ENCODE measurements at regions not wholly inside any gene's neighbourhood (a gene's known extent, or its start where the extent isn't known, plus 50 kb on each side); places are given as distances from the start of the nearest gene placed in this dataset.

DNA sequence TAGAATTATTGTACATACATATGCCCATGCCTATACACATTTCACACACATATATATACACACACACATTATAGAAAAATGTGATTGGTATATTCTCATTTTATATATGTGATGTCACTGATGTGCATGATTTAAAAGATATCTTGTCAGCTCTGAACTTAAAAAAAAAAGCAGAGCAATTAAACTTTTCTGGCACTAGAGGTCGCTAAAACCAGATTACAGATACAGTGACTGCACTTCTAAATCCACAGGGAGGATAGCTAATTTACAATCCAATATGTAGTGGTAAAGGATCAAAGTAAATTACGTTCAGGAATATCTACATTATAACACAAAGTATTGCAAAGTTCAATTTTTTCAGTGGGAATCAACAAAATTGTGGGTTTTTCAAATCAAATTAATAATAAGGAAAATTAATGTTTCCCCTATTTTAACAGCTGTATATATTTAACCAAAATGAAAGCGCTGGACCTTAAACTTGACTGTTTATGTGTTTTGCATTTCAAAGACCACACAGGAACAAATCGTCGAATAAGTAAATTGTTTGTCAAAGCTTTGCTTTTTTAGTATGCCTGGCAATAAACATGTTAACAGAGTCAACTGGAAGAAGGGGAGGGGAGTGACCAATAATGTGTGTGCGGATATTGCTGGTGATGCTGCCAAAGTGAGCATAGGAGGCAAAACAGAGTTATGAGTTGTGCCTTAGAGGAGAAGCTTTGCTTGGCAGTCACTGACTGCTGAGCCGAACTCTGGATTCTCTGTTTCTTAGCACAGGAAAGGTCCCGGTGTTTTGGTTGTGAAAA is 1201.4 kb upstream of the C9orf72 start:
- Histone ChIP-seq H3K27me3 (ENCODE audit: control insufficient read depth in 2 of 2, insufficient read depth in 2 of 2, low read length in 2 of 2) (no peaks in the 10 kb centered on the region), H3K9me3 (ENCODE audit: control insufficient read depth in 2 of 3, low read length in 3 of 3) (no peaks in the 10 kb centered on the region), H3K4me3 (ENCODE audit: low read length) (no peak overlapping the region), H3K36me3 (ENCODE audit: control insufficient read depth in 2 of 3, insufficient read depth in 3 of 3, low read length in 3 of 3) (no peaks in the 10 kb centered on the region), H3K4me1 (ENCODE audit: control insufficient read depth in 2 of 2, insufficient read depth in 2 of 2, low read length in 2 of 2) (no peaks in the 10 kb centered on the region), H3K27ac (ENCODE audit: low read depth, low read length) (no peak overlapping the region)
- no peak for DNase-seq
- Mint-ChIP-seq H3K27me3 (no peaks in the 10 kb centered on the region), H3K4me1 (no peaks in the 10 kb centered on the region), H3K9me3 (peaks cover 0 to 9% (median 0%) of the 10 kb centered on the region in 11 donors), H3K27ac (no peak overlapping the region), H3K4me3 (no peak overlapping the region), H3K36me3 (no peaks in the 10 kb centered on the region)
- no peak for ATAC-seq
- CTCF ChIA-PET, result no interaction called here
- POLR2A ChIA-PET, result interaction anchor here (0.6 kb wide), 1 partner anchor 11 kb away, joined by 3 read pairs; no protein-coding TSS in a partner anchor
- intact Hi-C loops (cut with micrococcal nuclease), result no loop called here

DNA sequence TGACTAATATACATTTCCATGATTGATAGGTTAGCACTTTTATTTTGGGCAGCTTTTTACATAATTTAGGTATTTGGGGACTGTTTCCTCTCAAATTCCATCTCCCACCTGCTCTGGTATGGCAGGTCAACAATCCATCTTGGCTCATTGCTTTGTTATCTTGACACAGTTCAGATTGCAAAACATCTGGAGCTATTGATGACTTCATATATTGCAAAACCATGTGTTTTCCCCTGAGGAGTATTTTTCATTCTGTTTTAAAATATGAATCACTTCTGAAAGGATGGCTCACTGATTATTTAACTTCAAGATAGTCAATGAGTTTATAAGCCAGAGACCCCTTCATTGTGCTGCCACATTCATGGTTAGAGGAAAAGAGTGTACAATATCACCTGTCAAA is 1206.0 kb upstream of the C9orf72 start:
- no peaks in the 10 kb centered on the region for H3K36me3 Mint-ChIP-seq
- ChIA-PET CTCF (no interaction called here), POLR2A (no interaction called here)

DNA sequence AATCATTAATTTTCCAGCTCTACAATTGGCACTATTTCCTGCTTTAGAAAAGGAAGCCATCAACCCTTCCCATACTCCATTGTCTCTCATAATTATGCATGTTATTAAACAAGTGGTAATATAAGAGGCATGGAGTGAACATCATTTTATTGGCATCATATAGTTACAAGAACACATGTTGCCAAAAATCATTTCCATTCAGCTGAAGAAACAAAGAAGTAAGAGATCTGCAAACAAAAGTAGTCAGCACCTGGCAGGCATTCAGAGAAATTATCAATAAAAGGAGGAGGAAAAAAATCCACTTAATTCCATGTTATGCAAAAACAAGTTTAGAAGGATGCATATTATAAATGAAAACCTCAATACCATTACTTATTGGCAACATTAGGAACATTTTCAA is 1208.2 kb upstream of the C9orf72 start:
- Histone ChIP-seq H3K4me3 (ENCODE audit: low read length) (no peak overlapping the region), H3K4me1 (ENCODE audit: control insufficient read depth in 2 of 2, insufficient read depth in 2 of 2, low read length in 2 of 2) (no peaks in the 10 kb centered on the region), H3K27me3 (ENCODE audit: control insufficient read depth in 2 of 2, insufficient read depth in 2 of 2, low read length in 2 of 2) (no peaks in the 10 kb centered on the region), H3K36me3 (ENCODE audit: control insufficient read depth in 2 of 3, insufficient read depth in 3 of 3, low read length in 3 of 3) (no peaks in the 10 kb centered on the region), H3K9me3 (ENCODE audit: control insufficient read depth in 2 of 3, low read length in 3 of 3) (no peaks in the 10 kb centered on the region), H3K27ac (ENCODE audit: low read depth, low read length) (no peak overlapping the region)
- intact Hi-C loops (cut with micrococcal nuclease), result no loop called here
- H3K27me3 Mint-ChIP-seq, result no peaks in the 10 kb centered on the region
- peaks cover 0 to 6% (median 0%) of the 10 kb centered on the region in 11 donors for H3K9me3 Mint-ChIP-seq
- H3K36me3 Mint-ChIP-seq, result no peaks in the 10 kb centered on the region
- H3K27ac Mint-ChIP-seq, result no peak overlapping the region
- ChIA-PET POLR2A (no interaction called here), CTCF (no interaction called here)
- ATAC-seq, result no peak
- no peaks in the 10 kb centered on the region for H3K4me1 Mint-ChIP-seq
- DNase-seq, result no peak
- H3K4me3 Mint-ChIP-seq, result no peak overlapping the region

More for the DNA sequence above, 1206.0 kb upstream of the C9orf72 start:
- DNase-seq (no peak), ATAC-seq (no peak)
- Mint-ChIP-seq H3K27me3 (no peaks in the 10 kb centered on the region), H3K9me3 (peaks cover 0 to 6% (median 0%) of the 10 kb centered on the region in 11 donors), H3K4me1 (no peaks in the 10 kb centered on the region), H3K27ac (no peak overlapping the region), H3K4me3 (no peak overlapping the region)
- H3K27me3 ChIP-seq (ENCODE audit: control insufficient read depth in 2 of 2, insufficient read depth in 2 of 2, low read length in 2 of 2), result no peaks in the 10 kb centered on the region
- no peak overlapping the region for H3K4me3 ChIP-seq (ENCODE audit: low read length)
- no peaks in the 10 kb centered on the region for H3K4me1 ChIP-seq (ENCODE audit: control insufficient read depth in 2 of 2, insufficient read depth in 2 of 2, low read length in 2 of 2)
- intact Hi-C loops (cut with micrococcal nuclease), result no loop called here
- H3K27ac ChIP-seq (ENCODE audit: low read depth, low read length), result no peak overlapping the region
- H3K9me3 ChIP-seq (ENCODE audit: control insufficient read depth in 2 of 3, low read length in 3 of 3), result no peaks in the 10 kb centered on the region
- no peaks in the 10 kb centered on the region for H3K36me3 ChIP-seq (ENCODE audit: control insufficient read depth in 2 of 3, insufficient read depth in 3 of 3, low read length in 3 of 3)

DNA sequence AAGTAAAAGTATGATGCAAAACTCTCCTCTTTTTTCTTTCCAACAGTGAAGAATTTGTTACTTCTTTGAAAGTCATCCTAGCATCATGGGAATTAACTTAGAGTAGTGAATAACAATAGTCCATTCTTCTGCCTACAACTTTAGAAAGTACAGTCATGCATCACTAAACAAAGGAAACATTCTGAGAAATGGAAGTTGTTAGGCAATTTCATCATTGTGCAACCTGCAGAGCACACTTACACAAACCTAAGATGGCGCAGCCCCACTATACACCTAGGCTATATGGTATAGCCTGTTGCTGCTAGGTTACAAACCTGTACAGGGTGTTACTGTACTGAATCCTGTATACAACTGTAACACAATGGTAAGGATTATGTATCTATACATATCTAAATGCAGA is 1209.3 kb upstream of the C9orf72 start:
- POLR2A ChIA-PET, result no interaction called here
- H3K36me3 ChIP-seq (ENCODE audit: control insufficient read depth in 2 of 3, insufficient read depth in 3 of 3, low read length in 3 of 3), result no peaks in the 10 kb centered on the region
- peaks cover 0 to 4% (median 0%) of the 10 kb centered on the region in 11 donors for H3K9me3 Mint-ChIP-seq
- H3K27me3 ChIP-seq (ENCODE audit: control insufficient read depth in 2 of 2, insufficient read depth in 2 of 2, low read length in 2 of 2), result no peaks in the 10 kb centered on the region
- ATAC-seq (no peak), DNase-seq (no peak)
- H3K4me3 ChIP-seq (ENCODE audit: low read length), result no peak overlapping the region
- no peaks in the 10 kb centered on the region for H3K9me3 ChIP-seq (ENCODE audit: control insufficient read depth in 2 of 3, low read length in 3 of 3)
- no peaks in the 10 kb centered on the region for H3K4me1 Mint-ChIP-seq
- no peak overlapping the region for H3K4me3 Mint-ChIP-seq
- intact Hi-C loops (cut with micrococcal nuclease), result no loop called here
- H3K27me3 Mint-ChIP-seq, result no peaks in the 10 kb centered on the region
- no peaks in the 10 kb centered on the region for H3K4me1 ChIP-seq (ENCODE audit: control insufficient read depth in 2 of 2, insufficient read depth in 2 of 2, low read length in 2 of 2)
- no peaks in the 10 kb centered on the region for H3K36me3 Mint-ChIP-seq
- no peak overlapping the region for H3K27ac Mint-ChIP-seq
- CTCF ChIA-PET, result no interaction called here
- no peak overlapping the region for H3K27ac ChIP-seq (ENCODE audit: low read depth, low read length)

- no peaks in the 10 kb centered on the region for H3K9me3 ChIP-seq (ENCODE audit: control insufficient read depth in 2 of 3, low read length in 3 of 3)
- no peaks in the 10 kb centered on the region for H3K4me1 Mint-ChIP-seq
- H3K36me3 ChIP-seq (ENCODE audit: control insufficient read depth in 2 of 3, insufficient read depth in 3 of 3, low read length in 3 of 3), result no peaks in the 10 kb centered on the region
- ChIA-PET CTCF (no interaction called here), POLR2A (no interaction called here)
- H3K36me3 Mint-ChIP-seq, result no peaks in the 10 kb centered on the region
- ATAC-seq (no peak), DNase-seq (no peak)
- no peaks in the 10 kb centered on the region for H3K27me3 Mint-ChIP-seq
- no peak overlapping the region for H3K27ac ChIP-seq (ENCODE audit: low read depth, low read length)
- no peak overlapping the region for H3K27ac Mint-ChIP-seq
- intact Hi-C loops (cut with micrococcal nuclease), result no loop called here
- H3K9me3 Mint-ChIP-seq, result peaks cover 0 to 7% (median 0%) of the 10 kb centered on the region in 11 donors
- H3K4me3 Mint-ChIP-seq, result no peak overlapping the region
- H3K4me1 ChIP-seq (ENCODE audit: control insufficient read depth in 2 of 2, insufficient read depth in 2 of 2, low read length in 2 of 2), result no peaks in the 10 kb centered on the region
- no peak overlapping the region for H3K4me3 ChIP-seq (ENCODE audit: low read length)
- no peaks in the 10 kb centered on the region for H3K27me3 ChIP-seq (ENCODE audit: control insufficient read depth in 2 of 2, insufficient read depth in 2 of 2, low read length in 2 of 2)
Observed at GRCh38 chr9:28792716-28793115, 1219.4 kb upstream of the C9orf72 start.

DNA sequence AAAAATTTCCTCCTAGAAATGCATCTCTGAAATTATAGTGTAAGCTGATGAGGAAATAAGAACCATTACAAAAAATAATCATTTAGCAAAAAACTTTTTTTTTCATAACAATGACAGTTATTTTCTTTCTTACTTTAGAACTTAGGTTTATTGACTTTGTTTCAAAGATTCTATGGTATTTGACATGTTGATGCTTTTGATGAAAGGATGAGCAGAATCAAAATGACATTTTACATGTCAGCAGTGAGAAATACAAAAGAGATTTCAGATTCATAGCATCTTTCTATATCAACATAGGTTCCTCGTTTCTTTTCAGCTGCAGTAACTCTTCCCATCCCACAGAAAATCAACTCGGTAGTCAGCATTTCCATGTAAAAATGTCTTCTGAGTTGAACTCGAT is 1226.6 kb upstream of the C9orf72 start:
- Histone ChIP-seq H3K27ac (ENCODE audit: low read depth, low read length) (no peak overlapping the region), H3K9me3 (ENCODE audit: control insufficient read depth in 2 of 3, low read length in 3 of 3) (no peaks in the 10 kb centered on the region), H3K4me1 (ENCODE audit: control insufficient read depth in 2 of 2, insufficient read depth in 2 of 2, low read length in 2 of 2) (no peaks in the 10 kb centered on the region), H3K36me3 (ENCODE audit: control insufficient read depth in 2 of 3, insufficient read depth in 3 of 3, low read length in 3 of 3) (no peaks in the 10 kb centered on the region), H3K27me3 (ENCODE audit: control insufficient read depth in 2 of 2, insufficient read depth in 2 of 2, low read length in 2 of 2) (no peaks in the 10 kb centered on the region), H3K4me3 (ENCODE audit: low read length) (no peak overlapping the region)
- ATAC-seq (no peak), DNase-seq (no peak)
- CTCF ChIA-PET, result no interaction called here
- Mint-ChIP-seq H3K27ac (no peak overlapping the region), H3K36me3 (no peaks in the 10 kb centered on the region), H3K4me3 (no peak overlapping the region), H3K9me3 (peaks cover 0 to 2% (median 0%) of the 10 kb centered on the region in 11 donors), H3K27me3 (no peaks in the 10 kb centered on the region), H3K4me1 (no peaks in the 10 kb centered on the region)
- POLR2A ChIA-PET, result interaction anchor here (0.6 kb wide), 1 partner anchor 12 kb away, joined by 4 read pairs; no protein-coding TSS in a partner anchor
- intact Hi-C loops (cut with micrococcal nuclease), result no loop called here

GRCh38 chr9:28801144-28801799 is 1228.0 kb upstream of the C9orf72 start:
- Mint-ChIP-seq H3K27ac (no peak overlapping the region), H3K4me1 (no peaks in the 10 kb centered on the region), H3K27me3 (no peaks in the 10 kb centered on the region), H3K4me3 (no peak overlapping the region), H3K36me3 (no peaks in the 10 kb centered on the region), H3K9me3 (peaks cover 0 to 2% (median 0%) of the 10 kb centered on the region in 11 donors)
- Histone ChIP-seq H3K4me3 (ENCODE audit: low read length) (no peak overlapping the region), H3K9me3 (ENCODE audit: control insufficient read depth in 2 of 3, low read length in 3 of 3) (no peaks in the 10 kb centered on the region), H3K36me3 (ENCODE audit: control insufficient read depth in 2 of 3, insufficient read depth in 3 of 3, low read length in 3 of 3) (no peaks in the 10 kb centered on the region), H3K27me3 (ENCODE audit: control insufficient read depth in 2 of 2, insufficient read depth in 2 of 2, low read length in 2 of 2) (no peaks in the 10 kb centered on the region), H3K4me1 (ENCODE audit: control insufficient read depth in 2 of 2, insufficient read depth in 2 of 2, low read length in 2 of 2) (no peaks in the 10 kb centered on the region), H3K27ac (ENCODE audit: low read depth, low read length) (no peak overlapping the region)
- no peak for DNase-seq
- ATAC-seq, result no peak
- intact Hi-C loops (cut with micrococcal nuclease), result no loop called here
- ChIA-PET POLR2A (no interaction called here), CTCF (no interaction called here)
